ENCODE measurements at regions not wholly inside any gene's neighbourhood (a gene's known extent, or its start where the extent isn't known, plus 50 kb on each side); places are given as distances from the start of the nearest gene placed in this dataset.

GRCh38 chr22:48261048-48261621, 1498.7 kb downstream of the TBC1D22A start:
- H3K79me2 ChIP-seq (ENCODE audit: insufficient read depth, low read length), result no peaks in the 10 kb centered on the region

GRCh38 chr22:48259991-48260670, 1497.7 kb downstream of the TBC1D22A start:
- Histone ChIP-seq H3K79me2 (ENCODE audit: insufficient read depth, low read length) (no peaks in the 10 kb centered on the region), H3K36me3 (ENCODE audit: insufficient read depth, low read length) (no peaks in the 10 kb centered on the region), H3K9me3 (ENCODE audit: insufficient read depth, low read depth, low read length) (peaks cover 4% of the 10 kb centered on the region; the same call in 1 of the 2 replicates), H3K4me1 (ENCODE audit: insufficient read depth, low read length, poor library complexity, severe bottlenecking) (no peaks in the 10 kb centered on the region), H3K9me2 (replicated peaks; ENCODE audit: low read depth, low read length) (no peaks in the 10 kb centered on the region), H3K27me3 (ENCODE audit: insufficient read depth, low read length, poor library complexity, severe bottlenecking) (no peaks in the 10 kb centered on the region), H3K9ac (ENCODE audit: low read depth, low read length, poor library complexity, severe bottlenecking) (no peak overlapping the region), H3F3A (ENCODE audit: low read depth) (no peaks in the 10 kb centered on the region), H3K4me3 (ENCODE audit: low read length, poor library complexity, severe bottlenecking) (no peak overlapping the region), H2AFZ (ENCODE audit: low read length) (no peak overlapping the region), H3K4me2 (ENCODE audit: low read depth, low read length, poor library complexity, severe bottlenecking) (no peak overlapping the region), H4K20me1 (ENCODE audit: insufficient read depth, low read length, poor library complexity, severe bottlenecking) (no peaks in the 10 kb centered on the region)
- TF ChIP-seq CTCF (conservative IDR thresholded peaks at IDR 0.05; ENCODE audit: low read length) (no peak), EZH2phosphoT487 (IDR thresholded peaks at IDR 0.05; ENCODE audit: borderline replicate concordance) (no peak)

More at GRCh38 chr22:48261048-48261621, 1498.7 kb downstream of the TBC1D22A start:
- TF ChIP-seq EZH2phosphoT487 (IDR thresholded peaks at IDR 0.05; ENCODE audit: borderline replicate concordance) (no peak), CTCF (conservative IDR thresholded peaks at IDR 0.05; ENCODE audit: low read length) (no peak)
- Histone ChIP-seq H3K4me2 (ENCODE audit: low read depth, low read length, poor library complexity, severe bottlenecking) (no peak overlapping the region), H3K27me3 (ENCODE audit: insufficient read depth, low read length, poor library complexity, severe bottlenecking) (no peaks in the 10 kb centered on the region), H3F3A (ENCODE audit: low read depth) (no peaks in the 10 kb centered on the region), H3K4me3 (ENCODE audit: low read length, poor library complexity, severe bottlenecking) (no peak overlapping the region), H4K20me1 (ENCODE audit: insufficient read depth, low read length, poor library complexity, severe bottlenecking) (no peaks in the 10 kb centered on the region), H3K9me3 (ENCODE audit: insufficient read depth, low read depth, low read length) (peaks cover 4% of the 10 kb centered on the region; the same call in 1 of the 2 replicates), H3K4me1 (ENCODE audit: insufficient read depth, low read length, poor library complexity, severe bottlenecking) (no peaks in the 10 kb centered on the region), H3K9ac (ENCODE audit: low read depth, low read length, poor library complexity, severe bottlenecking) (no peak overlapping the region), H3K36me3 (ENCODE audit: insufficient read depth, low read length) (no peaks in the 10 kb centered on the region), H2AFZ (ENCODE audit: low read length) (no peak overlapping the region), H3K9me2 (replicated peaks; ENCODE audit: low read depth, low read length) (no peaks in the 10 kb centered on the region)

DNA sequence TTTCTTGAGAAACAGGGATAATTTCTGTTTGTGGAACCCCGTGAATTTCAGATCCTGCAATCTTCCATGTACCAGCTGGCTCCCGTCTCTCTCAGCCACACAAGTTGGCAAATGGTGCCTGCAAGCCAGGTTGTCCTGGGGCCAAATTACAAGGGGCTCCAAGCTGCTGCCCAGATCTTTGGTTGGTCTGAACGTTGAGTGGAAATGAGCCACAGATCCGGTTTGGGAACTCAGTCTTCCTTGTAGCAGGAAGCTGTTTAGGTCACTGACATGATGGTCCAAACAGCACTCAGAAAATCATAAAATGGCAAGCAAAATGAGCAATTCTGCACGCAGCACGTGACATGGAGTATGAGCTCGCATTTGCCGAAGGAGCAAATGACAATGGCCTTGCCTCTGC, 1496.4 kb downstream of the TBC1D22A start:
- Histone ChIP-seq H3K79me2 (ENCODE audit: insufficient read depth, low read length) (no peaks in the 10 kb centered on the region), H3K36me3 (ENCODE audit: insufficient read depth, low read length) (no peaks in the 10 kb centered on the region), H3F3A (ENCODE audit: low read depth) (no peaks in the 10 kb centered on the region), H3K4me3 (ENCODE audit: low read length, poor library complexity, severe bottlenecking) (no peak overlapping the region), H3K4me2 (ENCODE audit: low read depth, low read length, poor library complexity, severe bottlenecking) (no peak overlapping the region), H3K4me1 (ENCODE audit: insufficient read depth, low read length, poor library complexity, severe bottlenecking) (no peaks in the 10 kb centered on the region), H4K20me1 (ENCODE audit: insufficient read depth, low read length, poor library complexity, severe bottlenecking) (no peaks in the 10 kb centered on the region), H3K9me2 (replicated peaks; ENCODE audit: low read depth, low read length) (no peaks in the 10 kb centered on the region), H3K9ac (ENCODE audit: low read depth, low read length, poor library complexity, severe bottlenecking) (no peak overlapping the region), H3K9me3 (ENCODE audit: insufficient read depth, low read depth, low read length) (peaks cover 4% of the 10 kb centered on the region; the same call in 1 of the 2 replicates), H3K27me3 (ENCODE audit: insufficient read depth, low read length, poor library complexity, severe bottlenecking) (no peaks in the 10 kb centered on the region), H2AFZ (ENCODE audit: low read length) (no peak overlapping the region)
- no peak for TF ChIP-seq EZH2phosphoT487 (IDR thresholded peaks at IDR 0.05; ENCODE audit: borderline replicate concordance)
- TF ChIP-seq CTCF (conservative IDR thresholded peaks at IDR 0.05; ENCODE audit: low read length), result no peak
